OCI-LY3 (cell line): ENCODE measurements at regions not wholly inside any gene's neighbourhood (a gene's known extent, or its start where the extent isn't known, plus 50 kb on each side); places are given as distances from the start of the nearest gene placed in this dataset.

Source experiments
- EZH2phosphoT487 ChIP-seq: fragments of 200-600 bp; shearing (Covaris generic); IDR thresholded peaks from 2 replicates; pipeline ENCODE4 v1.6.1; 2018; ENCODE audit warnings: antibody characterized with exemption, mixed run types, low read depth
- TF ChIP-seq, protein P1 (sequence below): fragments of 200-600, 300-600 bp; sonication (generic); IDR thresholded peaks from 2 replicates; pipeline ENCODE4 v1.5.1; 2014; ENCODE audit warnings: antibody characterized with exemption, low read length, low read depth

DNA sequence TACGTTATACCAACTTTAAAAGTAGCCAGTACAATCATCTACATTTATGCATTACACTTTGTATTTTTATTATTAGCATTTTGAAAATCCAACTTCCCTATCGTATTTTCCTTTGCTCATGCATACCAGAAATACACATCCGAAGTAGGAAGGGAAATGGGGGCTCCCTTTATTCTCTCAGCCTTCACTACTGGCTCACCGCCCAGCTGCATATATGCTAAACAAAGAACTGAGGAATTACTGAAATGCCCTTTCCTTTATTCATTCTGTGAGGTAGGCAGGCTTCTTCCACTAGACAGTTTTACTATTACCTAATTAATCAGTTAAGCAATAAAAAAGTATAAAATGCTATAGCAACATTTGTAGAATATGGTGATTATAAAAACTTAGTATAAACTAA is 291.6 kb downstream of the KLF12 start:
- TF ChIP-seq, protein P1, sequence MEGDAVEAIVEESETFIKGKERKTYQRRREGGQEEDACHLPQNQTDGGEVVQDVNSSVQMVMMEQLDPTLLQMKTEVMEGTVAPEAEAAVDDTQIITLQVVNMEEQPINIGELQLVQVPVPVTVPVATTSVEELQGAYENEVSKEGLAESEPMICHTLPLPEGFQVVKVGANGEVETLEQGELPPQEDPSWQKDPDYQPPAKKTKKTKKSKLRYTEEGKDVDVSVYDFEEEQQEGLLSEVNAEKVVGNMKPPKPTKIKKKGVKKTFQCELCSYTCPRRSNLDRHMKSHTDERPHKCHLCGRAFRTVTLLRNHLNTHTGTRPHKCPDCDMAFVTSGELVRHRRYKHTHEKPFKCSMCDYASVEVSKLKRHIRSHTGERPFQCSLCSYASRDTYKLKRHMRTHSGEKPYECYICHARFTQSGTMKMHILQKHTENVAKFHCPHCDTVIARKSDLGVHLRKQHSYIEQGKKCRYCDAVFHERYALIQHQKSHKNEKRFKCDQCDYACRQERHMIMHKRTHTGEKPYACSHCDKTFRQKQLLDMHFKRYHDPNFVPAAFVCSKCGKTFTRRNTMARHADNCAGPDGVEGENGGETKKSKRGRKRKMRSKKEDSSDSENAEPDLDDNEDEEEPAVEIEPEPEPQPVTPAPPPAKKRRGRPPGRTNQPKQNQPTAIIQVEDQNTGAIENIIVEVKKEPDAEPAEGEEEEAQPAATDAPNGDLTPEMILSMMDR = no peak
- no peak for TF ChIP-seq EZH2phosphoT487
